Neuron (in vitro differentiated cells): ENCODE measurements at regions not wholly inside any gene's neighbourhood (a gene's known extent, or its start where the extent isn't known, plus 50 kb on each side); places are given as distances from the start of the nearest gene placed in this dataset.

Experiments
- H2AFZ ChIP-seq: one replicate; pipeline ENCODE4 v1.6.1; 2013; ENCODE audit warnings: low read depth, mild to moderate bottlenecking, inconsistent platforms, low read length, moderate library complexity
- H3K27me3 ChIP-seq: one replicate; pipeline ENCODE4 v1.6.1; 2013; ENCODE audit warnings: low read length; ENCODE audit not compliant: insufficient read depth
- H3K36me3 ChIP-seq: one replicate; pipeline ENCODE4 v1.6.1; 2013; ENCODE audit warnings: low read length; ENCODE audit not compliant: insufficient read depth
- H3K4me1 ChIP-seq: one replicate; pipeline ENCODE4 v1.6.1; 2013; ENCODE audit warnings: low read length; ENCODE audit not compliant: insufficient read depth
- H3K4me3 ChIP-seq: 2 replicates; pipeline ENCODE4 v1.5.1; 2013; ENCODE audit warnings: mild to moderate bottlenecking, low read length, moderate library complexity
- H3K9me3 ChIP-seq: one replicate; pipeline ENCODE4 v1.6.1; 2013; ENCODE audit warnings: low read length

- H3K4me1 ChIP-seq, result peaks cover 26% of the 10 kb centered on the region
- H3K36me3 ChIP-seq, result no peaks in the 10 kb centered on the region
- no peak overlapping the region for H3K4me3 ChIP-seq
- no peak overlapping the region for H2AFZ ChIP-seq
- H3K9me3 ChIP-seq, result no peaks in the 10 kb centered on the region
- no peaks in the 10 kb centered on the region for H3K27me3 ChIP-seq
Measured at GRCh38 chr9:16347886-16348285, 522.6 kb downstream of the BNC2 start.

GRCh38 chr9:16348531-16348930 is 521.9 kb downstream of the BNC2 start:
- no peaks in the 10 kb centered on the region for H3K9me3 ChIP-seq
- no peak overlapping the region for H3K4me3 ChIP-seq
- H3K4me1 ChIP-seq, result peaks cover 24% of the 10 kb centered on the region
- no peaks in the 10 kb centered on the region for H3K36me3 ChIP-seq
- H3K27me3 ChIP-seq, result no peaks in the 10 kb centered on the region
- H2AFZ ChIP-seq, result no peak overlapping the region

GRCh38 chr9:16352251-16352650 is 518.2 kb downstream of the BNC2 start:
- H3K4me1 ChIP-seq, result no peaks in the 10 kb centered on the region
- no peaks in the 10 kb centered on the region for H3K27me3 ChIP-seq
- H2AFZ ChIP-seq, result no peak overlapping the region

GRCh38 chr9:16352791-16353401 is 517.6 kb downstream of the BNC2 start:
- H3K4me3 ChIP-seq, result no peak overlapping the region
- no peaks in the 10 kb centered on the region for H3K27me3 ChIP-seq
- no peaks in the 10 kb centered on the region for H3K9me3 ChIP-seq
- no peaks in the 10 kb centered on the region for H3K36me3 ChIP-seq
- no peak overlapping the region for H2AFZ ChIP-seq
- no peaks in the 10 kb centered on the region for H3K4me1 ChIP-seq

More at GRCh38 chr9:16352251-16352650, 518.2 kb downstream of the BNC2 start:
- no peaks in the 10 kb centered on the region for H3K36me3 ChIP-seq
- no peaks in the 10 kb centered on the region for H3K9me3 ChIP-seq
- no peak overlapping the region for H3K4me3 ChIP-seq

- H3K36me3 ChIP-seq, result no peaks in the 10 kb centered on the region
- H3K4me3 ChIP-seq, result no peak overlapping the region
- no peaks in the 10 kb centered on the region for H3K4me1 ChIP-seq
- H2AFZ ChIP-seq, result no peak overlapping the region
- H3K27me3 ChIP-seq, result no peaks in the 10 kb centered on the region
- H3K9me3 ChIP-seq, result no peaks in the 10 kb centered on the region
Measured at GRCh38 chr9:16356196-16356765, 514.2 kb downstream of the BNC2 start.

- no peaks in the 10 kb centered on the region for H3K36me3 ChIP-seq
- H3K4me1 ChIP-seq, result no peaks in the 10 kb centered on the region
- H3K4me3 ChIP-seq, result no peak overlapping the region
- H3K9me3 ChIP-seq, result no peaks in the 10 kb centered on the region
- H2AFZ ChIP-seq, result no peak overlapping the region
- no peaks in the 10 kb centered on the region for H3K27me3 ChIP-seq
Measured at GRCh38 chr9:16357828-16358227, 512.6 kb downstream of the BNC2 start.

- H3K36me3 ChIP-seq, result no peaks in the 10 kb centered on the region
- no peaks in the 10 kb centered on the region for H3K4me1 ChIP-seq
- H3K4me3 ChIP-seq, result no peak overlapping the region
- no peaks in the 10 kb centered on the region for H3K27me3 ChIP-seq
- no peak overlapping the region for H2AFZ ChIP-seq
- no peaks in the 10 kb centered on the region for H3K9me3 ChIP-seq
Measured at GRCh38 chr9:16358751-16359150, 511.7 kb downstream of the BNC2 start.
